HG03103 (cell line): ENCODE measurements at regions not wholly inside any gene's neighbourhood (a gene's known extent, or its start where the extent isn't known, plus 50 kb on each side); places are given as distances from the start of the nearest gene placed in this dataset.
"Not testable (repeated sequence)": the region's sequence is repeated elsewhere in the genome, so short reads cannot be mapped to it uniquely, and the experiment has no call there.

Experiments
- ATAC-seq: cut with Tn5 transposase; IDR thresholded peaks from one replicate; pipeline ENCODE4 v1.9.1; 2021; ENCODE audit warnings: low read depth; ENCODE audit not compliant: unreplicated experiment

DNA sequence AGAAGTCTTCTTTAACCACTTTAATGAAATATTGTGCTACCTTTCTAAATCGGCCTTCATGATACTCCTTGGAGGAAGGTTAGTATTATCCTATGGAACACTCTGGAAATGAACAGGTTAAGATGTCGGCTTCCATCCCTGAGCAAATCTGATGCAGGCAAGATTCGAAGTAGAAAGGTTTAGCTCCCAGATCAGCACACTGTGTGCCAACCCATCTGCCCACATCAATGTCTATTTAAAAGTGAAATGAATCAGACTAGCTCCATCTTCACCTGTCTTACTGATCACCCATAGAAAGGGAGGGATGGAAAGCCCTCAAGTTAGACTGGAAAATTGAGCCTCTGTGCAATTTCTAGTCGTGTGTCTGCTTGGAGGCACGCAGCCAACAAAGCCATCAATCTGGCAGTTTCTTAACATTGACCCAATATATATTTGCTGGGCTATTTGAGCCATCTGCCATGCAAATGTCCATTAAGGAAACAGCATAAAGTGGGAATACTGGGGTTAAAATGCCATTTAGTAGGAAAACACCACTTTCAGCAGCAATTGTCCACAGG, 506.1 kb downstream of the RMST start:
- ATAC-seq, result no peak

DNA sequence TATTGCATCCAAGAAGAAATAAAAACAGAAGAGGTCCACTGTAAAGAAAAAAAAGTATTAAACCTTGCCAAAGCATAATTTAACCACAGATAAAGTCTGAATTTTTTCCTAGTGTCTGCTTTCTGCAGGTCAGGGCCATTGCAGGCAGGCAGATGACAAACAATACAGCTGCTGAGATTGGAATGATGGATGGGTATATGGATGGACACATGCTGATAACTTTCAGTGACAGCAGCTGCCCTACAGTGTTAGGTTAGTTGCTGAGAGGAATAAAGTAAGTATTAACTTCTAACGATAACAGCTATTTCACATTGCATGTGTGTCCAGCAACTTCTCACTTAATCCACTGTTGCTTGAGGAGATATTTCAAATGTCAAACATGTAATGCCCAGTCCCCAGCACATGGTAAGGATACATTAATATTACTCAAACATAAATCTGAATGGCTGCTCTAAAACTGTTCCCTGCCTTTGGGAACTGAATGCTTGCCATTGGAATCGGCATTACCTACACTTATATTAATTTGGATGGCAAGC, 515.3 kb downstream of the RMST start:
- ATAC-seq, result no peak

DNA sequence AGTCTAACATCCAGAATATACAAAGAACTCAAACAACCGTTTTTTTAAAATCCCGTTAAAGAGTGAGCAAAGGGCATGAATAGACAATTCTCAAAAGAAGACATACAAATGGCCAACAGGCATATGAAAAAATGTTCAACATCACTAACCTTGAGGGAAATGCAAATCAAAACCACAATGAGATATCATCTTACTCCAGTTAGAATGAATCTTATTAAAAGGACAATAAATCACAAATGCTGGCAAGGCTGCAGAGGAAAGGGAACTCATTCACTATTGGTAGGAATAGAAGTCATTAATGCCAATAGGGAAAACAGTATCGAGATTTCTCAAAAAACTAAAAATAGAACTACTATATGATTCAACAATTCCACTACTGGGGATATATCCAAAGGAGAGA, 520.1 kb downstream of the RMST start:
- ATAC-seq, result no peak

DNA sequence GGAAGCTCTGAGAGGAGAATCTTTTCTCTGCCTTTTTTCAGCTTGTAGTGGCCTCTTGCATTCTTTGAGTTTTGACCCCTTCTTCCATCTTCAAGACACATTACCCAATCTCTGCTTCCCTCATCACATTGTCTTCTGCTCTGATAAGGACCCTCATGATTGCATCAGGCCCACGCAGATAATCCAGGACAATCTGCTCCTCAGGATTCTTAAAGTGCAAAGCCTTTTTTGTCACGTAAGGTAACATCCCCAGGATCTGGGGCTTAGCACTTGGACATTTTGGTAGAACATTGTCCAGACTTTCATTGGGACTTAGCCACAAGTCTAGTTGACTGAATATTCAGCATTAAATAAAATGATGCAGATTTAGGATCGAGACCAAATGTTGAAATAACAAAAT, 521.2 kb downstream of the RMST start:
- no peak for ATAC-seq

DNA sequence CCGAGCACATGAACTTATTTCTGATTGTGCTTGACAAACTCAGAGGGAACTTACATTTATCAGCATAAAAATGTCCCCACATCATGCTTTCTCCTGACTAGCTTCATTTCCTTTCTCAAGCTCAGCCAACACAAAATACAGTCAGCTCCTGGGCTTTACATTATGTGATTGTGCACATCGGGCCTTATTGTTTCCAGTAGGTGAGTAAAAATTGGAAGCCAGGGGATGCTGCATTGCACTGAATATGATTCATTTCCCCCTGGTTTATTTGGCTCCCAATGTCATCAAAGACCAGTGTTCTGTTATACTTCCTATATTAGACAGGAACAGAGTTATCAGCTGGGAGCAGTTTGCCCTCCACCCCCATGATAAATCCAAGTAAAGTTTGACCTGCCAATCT, 521.8 kb downstream of the RMST start:
- no peak for ATAC-seq

DNA sequence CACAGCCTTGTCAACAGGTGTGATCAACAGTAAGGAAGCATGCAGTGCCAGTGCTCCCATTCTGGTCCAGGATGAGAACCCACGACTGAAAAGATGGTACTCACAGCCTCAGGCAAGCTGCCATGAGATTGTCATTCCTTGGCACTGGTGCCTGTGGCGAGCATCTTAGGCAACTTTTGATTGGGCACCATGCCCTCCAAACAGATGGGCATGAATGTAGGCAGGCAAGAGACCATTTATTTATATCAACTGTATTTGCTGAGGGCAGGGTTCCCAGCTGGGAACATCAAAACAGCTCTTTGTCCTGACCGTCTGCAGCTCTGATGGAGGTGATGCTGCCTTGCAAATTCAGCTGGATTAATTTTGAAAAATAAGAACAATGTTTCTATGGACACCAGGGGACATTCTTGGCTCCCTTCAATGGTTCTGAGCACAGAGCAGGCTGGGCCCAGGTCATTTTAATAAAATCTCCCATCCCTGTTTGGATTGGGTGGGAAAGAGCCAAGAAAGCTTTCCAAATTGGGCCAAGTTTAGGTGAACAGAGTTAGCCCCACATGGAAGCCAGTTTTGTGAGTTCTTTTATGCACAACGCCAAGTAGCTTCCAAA, 522.5 kb downstream of the RMST start:
- ATAC-seq, result no peak

DNA sequence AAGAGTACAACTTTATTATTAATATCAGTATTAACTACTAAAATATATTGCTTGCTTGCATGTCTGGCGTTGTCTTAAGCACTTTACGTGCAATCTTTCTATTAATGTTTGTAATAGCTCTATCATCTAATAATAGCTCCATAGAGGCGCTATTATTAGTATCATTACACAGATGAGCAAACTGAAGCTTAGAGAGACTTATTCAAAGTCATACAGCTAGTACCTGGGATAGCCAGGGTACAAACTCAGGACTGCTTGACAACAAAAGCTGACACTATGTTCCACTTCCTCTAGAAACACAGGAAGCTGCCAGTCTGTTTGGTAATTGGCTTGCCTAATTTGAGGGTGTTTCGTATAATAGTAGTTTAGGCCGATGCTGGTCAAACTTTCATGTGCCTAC, 523.2 kb downstream of the RMST start:
- no peak for ATAC-seq

DNA sequence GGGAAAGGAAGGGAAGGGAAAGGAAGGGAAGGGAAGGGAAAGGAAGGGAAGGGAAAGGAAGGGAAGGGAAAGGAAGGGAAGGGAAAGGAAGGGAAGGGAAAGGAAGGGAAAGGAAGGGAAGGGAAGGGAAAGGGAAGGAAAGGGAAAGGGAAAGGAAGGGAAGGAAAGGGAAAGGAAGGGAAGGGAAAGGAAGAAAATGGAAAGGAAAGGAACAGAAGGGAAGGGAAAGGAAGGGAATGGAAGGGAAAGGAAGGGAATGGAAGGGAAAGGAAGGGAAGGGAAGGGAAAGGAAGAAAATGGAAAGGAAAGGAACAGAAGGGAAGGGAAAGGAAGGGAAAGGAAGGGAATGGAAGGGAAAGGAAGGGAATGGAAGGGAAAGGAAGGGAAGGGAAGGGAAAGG, 526.0 kb downstream of the RMST start:
- ATAC-seq, result not testable (repeated sequence)

DNA sequence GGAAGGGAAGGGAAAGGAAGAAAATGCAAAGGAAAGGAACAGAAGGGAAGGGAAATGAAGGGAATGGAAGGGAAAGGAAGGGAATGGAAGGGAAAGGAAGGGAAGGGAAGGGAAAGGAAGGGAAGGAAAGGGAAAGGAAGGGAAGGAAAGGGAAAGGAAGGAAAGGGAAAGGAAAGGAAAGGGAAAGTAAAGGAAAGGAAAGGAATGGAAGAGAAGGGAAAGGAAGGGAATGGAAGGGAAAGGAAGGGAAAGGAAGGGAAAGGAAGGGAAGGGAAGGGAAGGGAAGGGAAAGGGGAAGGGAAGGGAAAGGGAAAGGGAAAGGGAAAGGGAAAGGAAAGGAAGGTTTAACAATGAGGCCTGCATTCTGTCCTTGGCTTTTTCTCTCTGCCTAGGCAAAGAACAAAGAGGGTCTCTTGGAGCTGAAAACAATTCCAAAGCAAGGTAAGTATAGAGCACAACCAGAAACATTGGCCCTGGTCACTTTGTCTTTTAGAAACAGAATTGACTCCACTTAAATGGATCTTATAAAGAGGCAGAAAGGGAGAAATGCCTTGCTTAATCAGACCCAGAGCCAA, 525.9 kb upstream of the TMPO start:
- ATAC-seq, result no peak

DNA sequence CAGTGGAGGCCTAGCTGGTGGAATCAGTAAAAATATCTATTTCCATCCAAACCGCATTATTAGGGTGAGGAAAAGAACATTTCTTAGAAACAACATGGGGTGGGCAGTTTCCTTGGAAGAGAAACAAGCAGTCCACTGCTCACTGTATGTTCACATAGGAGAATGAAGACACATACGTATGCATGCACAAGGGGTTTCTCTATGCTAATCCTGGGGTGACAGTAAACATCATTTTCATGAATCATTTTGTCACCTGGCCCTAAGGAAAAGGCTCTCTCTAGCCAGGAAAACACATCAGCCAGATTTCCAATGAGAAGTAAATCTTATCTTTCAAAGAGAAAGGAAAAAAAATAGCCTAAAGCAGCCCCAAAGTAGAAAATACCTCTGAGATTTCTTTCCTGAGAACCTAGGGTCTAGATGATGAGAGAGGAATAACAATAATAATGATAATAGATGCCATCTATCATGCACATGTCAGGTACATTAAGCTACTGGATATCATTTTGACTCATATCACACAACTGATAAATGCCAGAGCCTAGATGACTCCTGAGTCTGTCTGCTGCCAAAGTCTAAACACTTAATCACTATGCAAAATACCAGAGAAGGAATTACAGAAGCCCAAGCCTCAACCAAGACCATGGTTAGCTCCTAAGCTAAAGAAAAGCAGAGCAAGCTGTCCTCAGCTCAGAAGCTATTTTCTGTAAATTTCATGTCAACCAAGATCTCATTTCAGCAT, 520.5 kb upstream of the TMPO start:
- ATAC-seq, result no peak

DNA sequence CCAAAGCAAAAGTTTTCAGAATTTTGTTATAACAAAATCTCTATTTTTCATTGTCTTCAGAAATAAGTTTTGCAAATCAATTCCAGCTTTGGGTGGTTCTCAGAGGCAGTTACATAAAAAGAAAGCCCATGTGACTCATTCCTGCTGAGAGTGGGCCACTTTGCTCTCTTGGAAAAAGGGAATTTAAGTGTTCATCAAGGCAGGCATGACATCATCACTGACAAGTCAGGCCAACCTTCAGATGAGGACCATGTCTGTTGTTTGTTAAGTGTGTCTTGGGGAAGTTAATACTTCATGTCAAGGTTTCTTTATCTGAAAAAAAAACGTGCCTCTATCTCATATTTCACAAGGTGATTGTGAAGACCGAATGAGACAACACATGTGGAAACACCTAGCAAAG, 519.8 kb upstream of the TMPO start:
- ATAC-seq, result no peak

DNA sequence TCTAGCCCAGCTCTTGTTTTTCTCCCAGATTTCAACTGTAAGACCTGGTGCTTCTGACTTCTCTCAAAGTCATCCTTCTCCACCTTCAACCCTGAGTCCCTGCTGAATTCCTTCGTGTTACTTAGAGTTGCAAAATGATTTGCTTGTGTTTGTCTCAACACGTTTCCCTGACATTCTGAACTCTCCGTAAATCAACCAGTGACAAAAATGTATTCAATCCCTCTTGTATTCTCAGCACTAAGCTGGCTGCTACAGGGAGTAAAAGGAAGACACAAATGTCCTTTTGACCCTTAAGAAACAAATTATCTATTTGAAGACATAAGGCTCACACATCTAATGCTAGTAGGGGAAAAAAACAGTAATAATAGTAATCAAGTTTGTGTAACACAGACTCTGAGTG, 514.0 kb upstream of the TMPO start:
- no peak for ATAC-seq

DNA sequence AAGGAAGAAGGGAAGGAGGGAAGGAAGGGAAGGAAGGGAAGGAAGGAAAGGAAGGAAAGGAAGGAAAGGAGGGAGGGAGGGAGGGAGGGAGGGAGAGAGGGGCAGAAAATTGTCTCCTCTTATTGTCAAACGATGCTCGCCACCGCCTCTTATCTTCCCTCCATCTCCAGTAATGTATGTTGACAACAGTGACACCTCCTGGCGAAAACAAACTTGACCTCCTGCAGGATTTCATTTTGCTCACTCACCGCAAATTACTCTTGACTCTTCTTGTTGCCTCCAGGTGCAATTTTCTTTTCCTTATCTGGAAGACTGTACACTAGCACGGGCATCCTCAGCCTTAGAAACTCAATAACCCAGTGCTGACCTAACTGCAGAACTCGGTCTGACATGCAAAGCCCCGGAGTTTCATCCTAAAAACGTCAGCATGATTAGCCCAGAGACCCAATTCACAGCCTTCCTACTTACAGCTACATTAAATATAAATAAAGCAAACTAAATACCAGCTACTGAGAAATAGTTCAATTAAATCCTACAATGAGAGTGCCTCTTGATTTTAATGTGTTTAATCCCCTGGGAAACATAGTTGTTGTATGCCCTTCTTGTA, 512.4 kb upstream of the TMPO start:
- ATAC-seq, result peak; percentile 80

DNA sequence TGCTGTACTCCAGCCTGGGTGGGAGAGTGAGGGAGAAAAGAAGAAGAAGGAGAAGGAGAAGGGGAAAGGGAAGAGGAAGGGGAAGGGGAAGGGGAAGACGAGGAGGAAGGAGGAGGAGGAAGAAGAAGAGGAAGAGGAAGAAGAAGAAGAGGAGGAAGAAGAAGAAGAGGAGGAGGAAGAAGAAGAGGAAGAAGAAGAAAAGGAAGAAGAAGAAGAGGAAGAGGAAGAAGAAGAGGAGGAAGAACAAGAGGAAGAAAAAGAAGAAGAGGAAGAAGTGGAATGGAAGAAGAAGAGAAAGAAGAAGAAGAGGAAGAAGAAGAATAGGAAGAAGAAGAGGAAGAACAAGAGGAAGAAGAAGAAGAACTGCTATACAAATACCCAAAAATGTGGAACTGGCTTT, 507.4 kb upstream of the TMPO start:
- ATAC-seq, result no peak

DNA sequence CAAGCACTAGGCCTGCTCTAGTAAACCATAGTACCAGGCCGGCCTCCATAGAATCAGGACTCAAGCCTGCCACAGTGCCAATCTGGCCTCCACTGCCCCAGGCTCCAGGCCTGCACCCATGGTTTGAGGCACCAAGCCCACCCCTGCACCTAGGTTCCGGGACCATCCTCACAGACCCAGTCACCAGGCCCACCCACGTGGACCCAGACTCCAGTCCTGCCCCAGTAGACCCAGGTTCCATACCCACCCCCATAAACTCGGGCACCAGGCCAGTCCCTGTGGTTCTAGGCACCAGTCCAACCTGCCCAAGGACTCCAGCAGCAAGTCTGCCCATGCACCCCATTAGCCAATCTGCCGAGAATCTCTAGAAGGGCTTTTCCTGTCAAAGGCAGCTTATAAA, 501.8 kb upstream of the TMPO start:
- no peak for ATAC-seq

DNA sequence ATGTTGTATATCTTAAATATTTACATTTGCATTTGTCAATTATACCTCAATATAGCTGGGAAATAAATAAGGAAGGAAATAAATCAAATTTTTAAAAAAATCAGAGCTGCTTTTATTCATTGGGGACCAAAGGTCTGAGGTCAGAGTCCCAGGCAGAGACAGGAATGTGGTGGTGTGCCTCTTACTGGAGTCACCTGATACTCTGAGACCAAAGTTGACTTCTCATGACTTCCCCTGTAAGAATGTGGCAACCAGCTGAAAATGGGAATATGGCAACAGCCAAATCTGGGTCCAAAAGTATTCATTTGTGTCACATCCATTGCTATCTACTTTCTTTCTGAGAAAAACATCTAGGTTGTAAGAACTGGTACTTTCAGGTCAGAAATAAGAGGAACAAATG, 496.6 kb upstream of the TMPO start:
- no peak for ATAC-seq

DNA sequence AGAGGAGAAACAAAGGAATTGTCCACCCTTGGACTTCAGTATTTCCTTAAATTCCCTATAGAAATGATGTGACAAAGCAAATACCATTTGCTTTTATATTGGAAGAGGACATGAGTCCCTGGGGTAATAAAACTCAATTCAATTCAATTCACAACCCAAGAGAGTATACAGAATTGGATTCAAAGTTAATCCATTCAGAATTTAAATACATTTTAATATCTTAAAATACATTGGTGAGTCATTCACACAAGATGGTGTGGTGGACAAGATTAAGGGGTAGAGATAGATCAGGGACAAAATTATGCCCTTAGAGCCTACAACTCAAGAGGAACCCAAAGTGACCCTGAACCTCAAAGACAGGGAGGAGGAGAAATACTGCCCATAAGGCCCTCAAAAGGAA, 495.0 kb upstream of the TMPO start:
- no peak for ATAC-seq

DNA sequence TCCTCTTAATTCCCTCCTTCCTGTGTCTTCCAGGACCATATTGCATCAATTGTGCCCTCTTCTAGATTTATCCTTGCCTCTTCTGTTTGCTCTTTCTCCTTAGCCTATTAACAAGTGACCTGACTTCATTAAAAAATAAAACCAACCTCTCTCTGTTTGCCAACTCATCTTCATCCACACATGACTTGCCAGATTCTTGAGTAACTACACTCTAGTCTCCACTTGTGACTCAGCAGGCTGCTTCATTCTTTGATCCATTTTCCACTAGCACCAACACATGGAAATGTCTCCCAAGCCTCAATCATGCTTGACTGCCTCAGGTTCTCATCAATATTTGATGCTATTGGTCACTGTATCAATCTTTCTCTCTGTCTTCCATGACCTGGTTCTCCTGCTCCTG, 492.4 kb upstream of the TMPO start:
- no peak for ATAC-seq

DNA sequence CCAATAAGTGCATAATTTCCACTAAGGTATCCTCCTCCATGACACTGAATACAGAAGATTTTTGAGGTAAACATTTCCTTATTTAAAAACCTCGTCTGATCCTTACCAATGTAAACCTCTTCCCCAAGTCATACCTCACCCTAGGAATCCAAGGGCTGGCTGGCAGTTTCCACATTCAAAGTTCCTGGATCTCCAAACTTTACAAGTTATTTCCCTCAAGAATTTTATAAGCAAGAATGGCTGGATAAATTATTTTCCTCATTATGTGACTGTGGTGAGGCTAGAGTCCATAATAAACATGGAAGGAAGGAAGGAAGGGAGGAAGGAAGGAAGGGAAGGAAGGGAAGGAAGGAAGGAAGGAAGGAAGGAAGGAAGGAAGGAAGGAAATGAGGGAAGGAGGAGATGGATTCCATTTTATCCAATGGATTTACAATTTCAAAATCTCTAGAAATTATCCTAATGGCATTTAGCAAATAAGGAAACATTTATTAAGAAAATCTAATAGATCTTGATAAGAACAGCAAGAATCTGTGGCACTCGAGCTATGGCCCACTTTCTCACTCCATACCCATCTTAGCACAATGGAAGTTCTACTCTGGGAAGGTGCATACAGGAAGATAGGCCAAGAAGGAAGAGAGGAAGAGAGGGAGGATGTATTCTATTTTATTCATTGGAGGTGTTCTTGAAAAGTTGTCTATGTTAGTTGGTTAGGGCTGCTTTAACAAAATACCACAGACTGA, 477.8 kb upstream of the TMPO start:
- ATAC-seq, result no peak

DNA sequence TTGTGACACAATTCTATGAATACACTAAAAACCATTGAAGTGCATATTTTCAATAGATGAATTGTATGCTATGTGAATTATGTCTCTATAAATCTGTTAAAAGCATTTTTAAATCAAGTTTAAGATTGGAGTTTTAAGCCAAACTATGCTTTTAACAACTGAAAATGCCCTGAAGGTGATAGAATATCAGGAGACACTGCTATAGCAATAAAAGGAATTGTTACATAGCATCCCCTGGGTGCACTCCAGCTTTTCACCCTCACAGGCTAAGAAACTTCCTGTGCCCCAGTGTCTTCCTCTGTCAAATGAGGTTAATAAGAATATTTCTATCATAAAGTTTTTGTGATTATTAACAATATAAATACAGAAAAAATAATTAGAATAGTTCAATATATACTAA, 472.7 kb upstream of the TMPO start:
- no peak for ATAC-seq

DNA sequence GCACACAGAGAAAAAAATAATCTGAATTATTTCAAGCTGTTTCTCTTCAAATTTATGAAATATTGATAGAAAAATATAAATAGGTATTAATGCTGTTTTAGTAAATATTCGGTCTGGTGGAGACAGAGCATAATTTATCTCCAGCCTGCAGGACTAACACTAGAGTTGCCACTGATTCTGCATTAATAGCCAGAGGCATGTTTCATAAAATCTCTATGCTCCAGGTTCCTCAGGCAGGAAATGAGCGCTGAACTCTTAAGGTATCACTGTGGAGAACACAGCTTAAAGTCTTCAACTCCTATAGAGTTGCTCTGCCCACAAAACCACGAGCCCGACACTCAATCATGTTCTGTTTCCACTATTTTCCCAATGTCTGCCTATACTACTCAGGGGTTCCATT, 470.0 kb upstream of the TMPO start:
- ATAC-seq, result no peak
